B cell (primary cell): ENCODE measurements at regions not wholly inside any gene's neighbourhood (a gene's known extent, or its start where the extent isn't known, plus 50 kb on each side); places are given as distances from the start of the nearest gene placed in this dataset.

Experiments used
- ATAC-seq: fragments of 200-7000 bp; cut with Tn5 transposase; one replicate; pipeline ENCODE4 v1.10.0; 2021; ENCODE audit warnings: low read depth, mild to moderate bottlenecking, moderate number of reproducible peaks, moderate library complexity
- CTCF ChIA-PET: fragments of 350-600 bp; sonication (Branson Sonifier 250); formaldehyde crosslinking; loops from one replicate; lab custom pipeline; 2021; ENCODE audit warnings: antibody characterized with exemption, inconsistent platforms; lab: Charles Lee
- POLR2A ChIA-PET: fragments of 350-600 bp; sonication (Branson Sonifier 250); formaldehyde crosslinking; loops from one replicate; lab custom pipeline; 2021; ENCODE audit warnings: antibody characterized with exemption; lab: Charles Lee
- DNase-seq: peaks from one replicate; pipeline ENCODE4 v3.0.0; 2013
- H2AFZ ChIP-seq: 2 replicates; pipeline ENCODE4 v1.6.1; 2012; ENCODE audit warnings: mild to moderate bottlenecking, low read depth, low read length; ENCODE audit not compliant: insufficient read depth, poor library complexity, severe bottlenecking
- H3K27ac ChIP-seq, 2 donors: 1 replicate in 1 of 2; 2 replicates in 1 of 2; pipeline ENCODE4 v1.5.1; 2012 to 2013; ENCODE audit warnings: low read length in 2 of 2, mild to moderate bottlenecking in 2 of 2, moderate library complexity in 1 of 2
- H3K27me3 ChIP-seq, 4 experiments: fragments of 200-600 bp in 1 of 4; sonication (generic) in 1 of 4; replicated peaks in 1 of 4; 1 replicate in 2 of 4; 2 replicates in 2 of 4; pipeline versions ENCODE4 v1.6.1 to v1.7.0; 2013 to 2016; ENCODE audit warnings: low read length in 3 of 4, mild to moderate bottlenecking in 2 of 4, mixed read lengths in 1 of 4, moderate library complexity in 1 of 4; ENCODE audit not compliant: insufficient read depth in 4 of 4, control insufficient read depth in 3 of 4; ENCODE audit errors: control extremely low read depth in 1 of 4
- H3K36me3 ChIP-seq, 2 experiments: replicated peaks in 1 of 2; 1 replicate in 1 of 2; 2 replicates in 1 of 2; pipeline versions ENCODE4 v1.6.1 to v1.7.1; 2013; ENCODE audit warnings: low read length in 1 of 2; ENCODE audit not compliant: insufficient read depth in 2 of 2, control insufficient read depth in 1 of 2; ENCODE audit errors: control extremely low read depth in 1 of 2, extremely low read depth in 1 of 2
- H3K4me1 ChIP-seq, 2 donors: fragments of 200-600 bp in 1 of 2; sonication (generic) in 1 of 2; 1 replicate in 1 of 2; 2 replicates in 1 of 2; pipeline versions ENCODE4 v1.5.1 to v1.6.1; 2013 to 2017; ENCODE audit warnings: low read length in 2 of 2; ENCODE audit not compliant: control insufficient read depth in 2 of 2, insufficient read depth in 2 of 2
- H3K4me2 ChIP-seq: replicated peaks from 2 replicates; pipeline ENCODE3; 2012; ENCODE audit warnings: mild to moderate bottlenecking, low read depth, low read length; ENCODE audit not compliant: poor library complexity, severe bottlenecking
- H3K4me3 ChIP-seq, 5 experiments: fragments of 200-600 bp in 1 of 5; sonication (generic) in 1 of 5; 1 replicate in 3 of 5; 2 replicates in 2 of 5; pipeline versions ENCODE4 v1.5.1 to v1.7.0; 2011 to 2016; ENCODE audit warnings: low read length in 4 of 5, mild to moderate bottlenecking in 4 of 5, low read depth in 2 of 5, control low read depth in 1 of 5, moderate library complexity in 1 of 5; ENCODE audit not compliant: insufficient read depth in 1 of 5; ENCODE audit errors: control extremely low read depth in 1 of 5, extremely low read depth in 1 of 5
- H3K79me2 ChIP-seq: fragments of 200-600 bp; sonication (generic); one replicate; pipeline ENCODE4 v1.6.0; 2016; ENCODE audit warnings: low read length; ENCODE audit not compliant: control insufficient read depth, insufficient read depth
- H3K9ac ChIP-seq: fragments of 200-600 bp; sonication (generic); 2 replicates; pipeline ENCODE4 v1.6.1; 2017; ENCODE audit warnings: mild to moderate bottlenecking, low read length, moderate library complexity
- H3K9me3 ChIP-seq, 3 donors: one replicate each; pipeline versions ENCODE4 v1.6.1 to v1.7.1; 2013; ENCODE audit warnings: low read length in 2 of 3; ENCODE audit not compliant: control insufficient read depth in 2 of 3, insufficient read depth in 1 of 3; ENCODE audit errors: control extremely low read depth in 1 of 3
- H4K20me1 ChIP-seq: 2 replicates; pipeline ENCODE4 v1.6.0; 2012; ENCODE audit warnings: mild to moderate bottlenecking, low read length; ENCODE audit not compliant: insufficient read depth, control insufficient read depth, poor library complexity, severe bottlenecking
- H3K27ac Mint-ChIP-seq: one replicate; pipeline ENCODE4 v1.8.0; 2021; ENCODE audit warnings: mixed read lengths
- H3K27me3 Mint-ChIP-seq: one replicate; pipeline ENCODE4 v1.8.0; 2021; ENCODE audit warnings: mixed read lengths
- H3K4me1 Mint-ChIP-seq: one replicate; pipeline ENCODE4 v1.8.0; 2021; ENCODE audit warnings: mixed read lengths
- H3K4me3 Mint-ChIP-seq: one replicate; pipeline ENCODE4 v1.8.0; 2021; ENCODE audit warnings: mixed read lengths
- H3K9me3 Mint-ChIP-seq: one replicate; pipeline ENCODE4 v1.8.0; 2022; ENCODE audit warnings: mixed read lengths; ENCODE audit not compliant: insufficient read depth
- CTCF ChIP-seq: fragments of 200-600 bp; IDR thresholded peaks from one replicate; pipeline ENCODE4 v1.8.0; 2022; ENCODE audit warnings: antibody characterized with exemption, mild to moderate bottlenecking
- EZH2 ChIP-seq: IDR thresholded peaks from 2 replicates; pipeline ENCODE4 v1.6.1; 2012; ENCODE audit warnings: borderline replicate concordance, low read depth, mild to moderate bottlenecking, moderate library complexity, low read length; ENCODE audit not compliant: insufficient read depth, poor library complexity, severe bottlenecking
- WGBS: methylation state at CpG from one replicate; pipeline ENCODE4 v1.1.5; 2013; ENCODE audit warnings: missing lambda C conversion rate; ENCODE audit not compliant: insufficient coverage; 5-methylcytosine and 5-hydroxymethylcytosine counted together
- intact Hi-C: fragments of 100-400 bp; cut with micrococcal nuclease; formaldehyde crosslinking; loops from one replicate; pipeline ENCODE4 v1.10.0; 2022

DNA sequence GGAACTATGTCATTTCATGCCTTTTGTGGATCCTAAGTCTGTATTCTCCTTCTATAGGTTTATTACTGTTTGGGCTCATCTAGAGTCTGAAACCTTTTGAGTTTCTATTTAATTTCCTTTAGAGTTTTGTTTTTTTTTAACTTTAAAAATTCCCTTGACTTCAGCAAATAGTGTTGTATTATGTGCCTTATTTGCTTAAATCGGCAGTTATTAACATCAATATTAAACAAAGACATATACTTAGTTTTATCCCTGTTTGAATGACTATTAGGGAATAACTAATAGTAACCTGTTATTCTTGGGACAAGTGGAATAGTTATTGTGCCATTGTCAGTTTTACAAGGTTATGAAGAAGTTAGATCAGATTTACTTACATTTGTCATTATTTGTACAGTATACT is 112.8 kb upstream of the NUDT6 start:
- Histone ChIP-seq H3K9me3 (no peaks in the 10 kb centered on the region), H4K20me1 (no peaks in the 10 kb centered on the region), H3K36me3 (peaks cover 0 to 2% of the 10 kb centered on the region in 2 experiments), H2AFZ (no peak overlapping the region), H3K4me3 (no peak overlapping the region), H3K4me1 (no peaks in the 10 kb centered on the region), H3K4me2 (no peak overlapping the region), H3K79me2 (no peaks in the 10 kb centered on the region), H3K27me3 (no peaks in the 10 kb centered on the region), H3K27ac (no peak overlapping the region), H3K9ac (no peak overlapping the region)
- TF ChIP-seq CTCF: no peak
- TF ChIP-seq EZH2: no peak
- H3K9me3 Mint-ChIP-seq: no peaks in the 10 kb centered on the region
- intact Hi-C loops: no loop called here
- no peaks in the 10 kb centered on the region for H3K27me3 Mint-ChIP-seq
- ATAC-seq: no peak
- H3K27ac Mint-ChIP-seq: no peak overlapping the region
- no peak for DNase-seq
- no peak overlapping the region for H3K4me3 Mint-ChIP-seq
- ChIA-PET POLR2A (no interaction called here), CTCF (no interaction called here)
- no CpG with 5 or more reads among the region's 1 CpG for WGBS
- no peaks in the 10 kb centered on the region for H3K4me1 Mint-ChIP-seq

GRCh38 chr4:123037804-123038203 is 115.4 kb upstream of the NUDT6 start:
- peaks cover 2 to 8% (median 6%) of the 10 kb centered on the region in 3 donors for H3K9me3 ChIP-seq
- no peaks in the 10 kb centered on the region for H3K4me1 ChIP-seq
- H3K36me3 ChIP-seq: no peaks in the 10 kb centered on the region
- H3K4me3 Mint-ChIP-seq: no peak overlapping the region
- DNase-seq: no peak
- peaks cover 5% of the 10 kb centered on the region for H3K9me3 Mint-ChIP-seq
- H3K4me2 ChIP-seq: no peak overlapping the region
- no peak for ATAC-seq
- H3K27ac ChIP-seq: no peak overlapping the region
- H3K79me2 ChIP-seq: no peaks in the 10 kb centered on the region
- no peaks in the 10 kb centered on the region for H3K4me1 Mint-ChIP-seq
- no peaks in the 10 kb centered on the region for H3K27me3 ChIP-seq
- intact Hi-C loops: no loop called here
- WGBS: no CpG with 5 or more reads among the region's 1 CpG
- CTCF ChIA-PET: no interaction called here
- H3K9ac ChIP-seq: no peak overlapping the region
- H2AFZ ChIP-seq: no peak overlapping the region
- H3K4me3 ChIP-seq: no peak overlapping the region
- H3K27ac Mint-ChIP-seq: no peak overlapping the region
- TF ChIP-seq CTCF (no peak), EZH2 (no peak)
- POLR2A ChIA-PET: no interaction called here
- no peaks in the 10 kb centered on the region for H3K27me3 Mint-ChIP-seq
- H4K20me1 ChIP-seq: no peaks in the 10 kb centered on the region
